HEK293T (cell line): ENCODE measurements at regions not wholly inside any gene's neighbourhood (a gene's known extent, or its start where the extent isn't known, plus 50 kb on each side); places are given as distances from the start of the nearest gene placed in this dataset.

Experiments used
- BHLHE40 ChIP-seq: fragments of 450-650 bp; IDR thresholded peaks from 2 replicates; pipeline ENCODE4 v1.6.1; 2016; ENCODE audit warnings: mild to moderate bottlenecking, moderate library complexity, borderline replicate concordance
- FOXM1 ChIP-seq: fragments of 450-650 bp; IDR thresholded peaks from 2 replicates; pipeline ENCODE4 v1.6.1; 2017; ENCODE audit warnings: mild to moderate bottlenecking, borderline replicate concordance
- HDGF ChIP-seq: fragments of 450-650 bp; IDR thresholded peaks from 2 replicates; pipeline ENCODE4 v1.6.1; 2017; ENCODE audit warnings: antibody characterized with exemption, borderline replicate concordance
- NFRKB ChIP-seq: fragments of 450-650 bp; IDR thresholded peaks from 2 replicates; pipeline ENCODE4 v1.6.1; 2016; ENCODE audit warnings: mild to moderate bottlenecking, moderate library complexity
- PKNOX1 ChIP-seq: fragments of 450-650 bp; IDR thresholded peaks from 2 replicates; pipeline ENCODE4 v1.6.1; 2016
- TARDBP ChIP-seq: fragments of 450-650 bp; IDR thresholded peaks from 2 replicates; pipeline ENCODE4 v1.6.1; 2016
- ZNF384 ChIP-seq: fragments of 450-650 bp; IDR thresholded peaks from 2 replicates; pipeline ENCODE4 v1.6.1; 2016

- no peak for TF ChIP-seq ZNF384
- TF ChIP-seq TARDBP: no peak
- no peak for TF ChIP-seq FOXM1
- TF ChIP-seq BHLHE40: no peak
- TF ChIP-seq HDGF: no peak
- no peak for TF ChIP-seq NFRKB
- TF ChIP-seq PKNOX1: no peak
These were observed 231.5 kb downstream of the EFHB start for GRCh38 chr3:19702416-19703078.
